DND-41 (cell line): ENCODE measurements at regions not wholly inside any gene's neighbourhood (a gene's known extent, or its start where the extent isn't known, plus 50 kb on each side); places are given as distances from the start of the nearest gene placed in this dataset.

Source experiments
- EZH2 ChIP-seq: IDR thresholded peaks from 3 replicates; pipeline ENCODE4 v1.6.1; 2012; ENCODE audit warnings: borderline replicate concordance, low read depth, mild to moderate bottlenecking, moderate library complexity, low read length, inconsistent platforms; ENCODE audit not compliant: severe bottlenecking
- TF ChIP-seq, protein P1 (sequence below): IDR thresholded peaks from 2 replicates; pipeline ENCODE4 v1.5.1; 2012; ENCODE audit warnings: borderline replicate concordance, low read length, moderate library complexity, mild to moderate bottlenecking; ENCODE audit not compliant: poor library complexity, severe bottlenecking; ENCODE audit errors: extremely low read depth

DNA sequence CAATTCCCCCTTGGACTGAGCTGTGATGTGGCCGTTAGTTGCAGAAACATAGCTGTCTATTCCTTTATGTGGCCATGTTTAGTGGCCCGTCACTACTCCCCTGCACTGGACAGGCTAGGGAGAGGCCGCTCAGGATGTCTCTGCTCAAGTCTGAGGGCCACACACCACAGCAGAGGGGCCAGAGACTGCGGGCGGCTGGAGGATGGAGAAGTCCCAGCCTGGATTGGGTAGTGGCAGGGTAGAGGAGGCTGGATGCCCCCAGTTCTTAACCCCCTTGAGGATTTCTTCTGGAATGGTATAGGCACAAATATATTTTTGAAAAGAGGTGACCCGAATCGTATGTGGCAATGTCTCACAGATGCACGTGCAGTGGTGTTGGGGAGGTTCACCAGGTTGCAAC lies 116.4 kb upstream of the B3GAT1 start:
- TF ChIP-seq, protein P1, sequence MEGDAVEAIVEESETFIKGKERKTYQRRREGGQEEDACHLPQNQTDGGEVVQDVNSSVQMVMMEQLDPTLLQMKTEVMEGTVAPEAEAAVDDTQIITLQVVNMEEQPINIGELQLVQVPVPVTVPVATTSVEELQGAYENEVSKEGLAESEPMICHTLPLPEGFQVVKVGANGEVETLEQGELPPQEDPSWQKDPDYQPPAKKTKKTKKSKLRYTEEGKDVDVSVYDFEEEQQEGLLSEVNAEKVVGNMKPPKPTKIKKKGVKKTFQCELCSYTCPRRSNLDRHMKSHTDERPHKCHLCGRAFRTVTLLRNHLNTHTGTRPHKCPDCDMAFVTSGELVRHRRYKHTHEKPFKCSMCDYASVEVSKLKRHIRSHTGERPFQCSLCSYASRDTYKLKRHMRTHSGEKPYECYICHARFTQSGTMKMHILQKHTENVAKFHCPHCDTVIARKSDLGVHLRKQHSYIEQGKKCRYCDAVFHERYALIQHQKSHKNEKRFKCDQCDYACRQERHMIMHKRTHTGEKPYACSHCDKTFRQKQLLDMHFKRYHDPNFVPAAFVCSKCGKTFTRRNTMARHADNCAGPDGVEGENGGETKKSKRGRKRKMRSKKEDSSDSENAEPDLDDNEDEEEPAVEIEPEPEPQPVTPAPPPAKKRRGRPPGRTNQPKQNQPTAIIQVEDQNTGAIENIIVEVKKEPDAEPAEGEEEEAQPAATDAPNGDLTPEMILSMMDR: no peak
- no peak for TF ChIP-seq EZH2
